SH-SY5Y (cell line): ENCODE measurements at regions not wholly inside any gene's neighbourhood (a gene's known extent, or its start where the extent isn't known, plus 50 kb on each side); places are given as distances from the start of the nearest gene placed in this dataset.

ENCODE experiments used
- GATA2 ChIP-seq: IDR thresholded peaks from 2 replicates; pipeline ENCODE4 v1.6.1; 2011; ENCODE audit warnings: mild to moderate bottlenecking, low read depth, low read length
- GATA3 ChIP-seq: IDR thresholded peaks from 2 replicates; pipeline ENCODE4 v1.6.1; 2011; ENCODE audit warnings: low read depth, mild to moderate bottlenecking, low read length, moderate library complexity

DNA sequence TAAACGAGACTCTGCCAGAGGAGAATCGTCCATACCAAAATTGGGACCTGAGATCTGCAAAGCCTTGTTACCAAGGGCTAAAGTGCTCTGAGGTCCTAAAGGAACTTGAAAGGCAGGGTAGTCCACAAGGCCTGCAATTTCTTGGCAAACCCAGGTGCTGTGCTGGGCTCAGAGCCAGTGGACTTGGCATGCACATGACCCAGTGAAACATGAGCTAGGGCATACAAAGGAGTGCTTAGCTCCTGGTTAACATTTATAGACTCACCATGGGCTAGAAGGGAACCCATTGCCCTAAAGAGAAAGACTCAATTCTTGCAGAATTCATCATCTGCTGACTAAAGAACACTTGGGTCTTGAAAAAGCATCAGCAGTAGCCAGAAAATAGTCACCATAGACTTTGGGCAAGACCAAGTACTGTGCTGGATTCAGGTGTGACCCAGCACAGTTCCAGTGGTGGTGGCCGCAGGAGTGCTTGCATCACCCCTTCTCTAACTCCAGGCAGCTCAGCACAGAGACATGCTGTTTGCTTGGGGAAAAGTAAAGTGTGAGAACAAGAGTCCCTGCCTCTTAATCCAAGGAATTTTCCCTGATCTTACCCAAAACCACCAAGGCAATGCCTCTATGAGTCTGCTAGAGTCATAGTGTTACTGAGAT, 1069.4 kb upstream of the ADGRL2 start:
- TF ChIP-seq GATA3 (no peak), GATA2 (no peak)
